ENCODE measurements at regions not wholly inside any gene's neighbourhood (a gene's known extent, or its start where the extent isn't known, plus 50 kb on each side); places are given as distances from the start of the nearest gene placed in this dataset.

DNA sequence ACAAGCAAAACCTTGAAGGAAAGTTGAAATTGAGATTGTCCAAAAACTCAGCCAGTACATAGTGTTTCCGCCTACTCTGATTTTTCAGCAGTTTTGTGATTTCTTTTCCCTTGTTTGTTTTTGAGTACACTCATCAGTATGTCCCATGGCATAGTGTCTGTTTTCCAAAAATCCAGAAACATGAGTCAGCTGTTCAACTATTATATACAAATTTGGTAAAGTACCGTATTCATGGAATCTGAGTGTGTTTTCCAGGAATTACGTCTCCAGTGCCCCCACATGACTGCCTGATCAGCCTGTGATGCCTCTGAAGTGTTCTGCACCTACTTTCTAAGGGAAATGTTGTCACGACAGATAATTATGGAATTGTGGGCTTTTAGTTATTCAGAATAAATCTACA is 186.8 kb downstream of the LTN1 start:
- H3K4me1 ChIP-seq (ENCODE audit: control insufficient read depth in 3 of 3, insufficient read depth in 2 of 3, low read depth in 1 of 3, low read length in 2 of 3): no peaks in the 10 kb centered on the region
- no peaks in the 10 kb centered on the region for H3K27me3 ChIP-seq (ENCODE audit: control insufficient read depth in 3 of 3, insufficient read depth in 3 of 3, low read length in 3 of 3)
- H3K4me3 ChIP-seq (ENCODE audit: low read depth in 1 of 3, low read length in 3 of 3): no peak overlapping the region
- H3K27ac ChIP-seq (ENCODE audit: low read depth in 1 of 3, low read length in 2 of 3): peak overlapping the region in 2 of 3 donors; percentile 12 to 19
- 63 to 82% (median 64%) methylated on average over 4 of the region's 4 CpGs for WGBS, 3 donors
- no peaks in the 10 kb centered on the region for H3K36me3 ChIP-seq (ENCODE audit: control insufficient read depth in 3 of 3, insufficient read depth in 2 of 3, low read depth in 1 of 3, low read length in 3 of 3)
- H3K9me3 ChIP-seq (ENCODE audit: control insufficient read depth in 2 of 2, insufficient read depth in 1 of 2, low read depth in 1 of 2, low read length in 1 of 2): peaks cover 0 to 6% of the 10 kb centered on the region in 2 donors
- no peak for FAIRE-seq
- no peak for DNase-seq

DNA sequence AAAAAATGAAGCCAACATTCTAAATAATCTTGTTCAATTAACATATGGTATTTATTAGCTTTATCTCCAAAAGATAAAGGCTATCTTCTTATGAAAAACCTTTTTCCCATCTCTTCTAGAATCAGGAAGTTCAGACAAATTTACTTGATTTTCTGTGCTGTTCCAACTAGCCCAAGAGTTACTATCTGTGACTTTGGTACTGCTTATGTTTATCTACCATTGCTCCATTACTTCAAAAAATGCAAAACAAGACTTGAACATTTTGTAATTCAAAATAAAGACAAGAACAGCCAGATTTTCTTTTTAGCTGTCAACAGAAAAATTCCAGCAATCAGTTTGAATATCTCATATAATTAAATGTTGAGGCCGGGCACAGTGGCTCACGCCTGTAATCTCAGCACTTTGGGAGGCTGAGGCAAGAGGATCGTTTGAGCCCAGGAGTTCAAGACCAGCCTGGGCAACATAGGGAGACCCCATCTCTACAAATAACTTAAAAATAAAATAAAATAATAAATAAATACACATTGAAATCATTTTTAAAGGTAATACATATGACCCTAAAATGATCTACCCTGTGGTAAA is 188.5 kb downstream of the LTN1 start:
- Histone ChIP-seq H3K9me3 (ENCODE audit: control insufficient read depth in 2 of 2, insufficient read depth in 1 of 2, low read depth in 1 of 2, low read length in 1 of 2) (peaks cover 0 to 6% of the 10 kb centered on the region in 2 donors), H3K36me3 (ENCODE audit: control insufficient read depth in 3 of 3, insufficient read depth in 2 of 3, low read depth in 1 of 3, low read length in 3 of 3) (no peaks in the 10 kb centered on the region), H3K27me3 (ENCODE audit: control insufficient read depth in 3 of 3, insufficient read depth in 3 of 3, low read length in 3 of 3) (no peaks in the 10 kb centered on the region), H3K27ac (ENCODE audit: low read depth in 1 of 3, low read length in 2 of 3) (peak overlapping the region in 1 of 3 donors; percentile 70), H3K4me1 (ENCODE audit: control insufficient read depth in 3 of 3, insufficient read depth in 2 of 3, low read depth in 1 of 3, low read length in 2 of 3) (no peaks in the 10 kb centered on the region), H3K4me3 (ENCODE audit: low read depth in 1 of 3, low read length in 3 of 3) (no peak overlapping the region)
- no peak for DNase-seq
- 90 to 94% (median 92%) methylated on average over 3 of the region's 3 CpGs for WGBS, 3 donors
- no peak for FAIRE-seq

DNA sequence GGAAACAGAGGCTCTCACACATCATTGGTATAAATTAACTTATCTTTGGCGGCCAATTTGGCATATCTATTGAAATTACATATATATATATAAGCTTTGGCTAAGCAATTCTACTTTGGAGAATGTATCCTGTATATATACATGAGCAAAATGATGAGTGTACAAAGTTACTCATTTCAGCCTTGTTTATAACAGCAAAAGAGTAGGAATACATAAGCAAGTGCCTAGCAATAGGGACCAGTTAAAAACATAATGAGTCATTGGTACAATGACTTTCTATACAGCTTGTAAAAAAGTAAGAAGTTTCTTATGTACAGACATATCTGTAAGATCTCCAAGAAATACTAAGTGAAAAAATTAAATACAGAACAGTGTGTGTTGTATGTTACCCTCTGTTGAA is 190.8 kb downstream of the LTN1 start:
- Histone ChIP-seq H3K36me3 (ENCODE audit: control insufficient read depth in 3 of 3, insufficient read depth in 2 of 3, low read depth in 1 of 3, low read length in 3 of 3) (no peaks in the 10 kb centered on the region), H3K4me1 (ENCODE audit: control insufficient read depth in 3 of 3, insufficient read depth in 2 of 3, low read depth in 1 of 3, low read length in 2 of 3) (no peaks in the 10 kb centered on the region), H3K27me3 (ENCODE audit: control insufficient read depth in 3 of 3, insufficient read depth in 3 of 3, low read length in 3 of 3) (no peaks in the 10 kb centered on the region), H3K9me3 (ENCODE audit: control insufficient read depth in 2 of 2, insufficient read depth in 1 of 2, low read depth in 1 of 2, low read length in 1 of 2) (no peaks in the 10 kb centered on the region), H3K27ac (ENCODE audit: low read depth in 1 of 3, low read length in 2 of 3) (no peak overlapping the region), H3K4me3 (ENCODE audit: low read depth in 1 of 3, low read length in 3 of 3) (no peak overlapping the region)
- 89 to 100% (median 97%) methylated on average over 1 of the region's 1 CpG for WGBS, 3 donors
- DNase-seq (no peak), FAIRE-seq (no peak)

DNA sequence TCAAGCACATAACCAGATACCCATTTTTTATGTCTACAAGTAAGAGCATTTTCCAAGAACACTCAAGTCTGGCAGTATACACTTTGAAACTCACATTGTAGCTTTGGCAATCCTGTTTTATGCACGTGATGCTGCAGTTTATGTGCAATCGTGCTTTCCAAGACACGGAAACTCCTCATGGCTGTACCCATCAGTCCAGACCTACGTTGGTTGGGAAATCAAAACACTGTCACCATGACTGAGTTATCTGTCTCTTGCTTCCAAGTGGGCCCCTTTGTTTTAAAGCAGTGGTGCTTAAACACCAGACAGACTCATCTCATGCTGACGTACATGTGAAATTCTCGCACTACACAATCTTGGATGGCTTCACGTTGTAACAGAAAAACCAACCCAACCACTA is 192.8 kb downstream of the LTN1 start:
- Histone ChIP-seq H3K9me3 (ENCODE audit: control insufficient read depth in 2 of 2, insufficient read depth in 1 of 2, low read depth in 1 of 2, low read length in 1 of 2) (no peaks in the 10 kb centered on the region), H3K27ac (ENCODE audit: low read depth in 1 of 3, low read length in 2 of 3) (peak overlapping the region in 1 of 3 donors; percentile 12), H3K4me1 (ENCODE audit: control insufficient read depth in 3 of 3, insufficient read depth in 2 of 3, low read depth in 1 of 3, low read length in 2 of 3) (no peaks in the 10 kb centered on the region), H3K27me3 (ENCODE audit: control insufficient read depth in 3 of 3, insufficient read depth in 3 of 3, low read length in 3 of 3) (no peaks in the 10 kb centered on the region), H3K36me3 (ENCODE audit: control insufficient read depth in 3 of 3, insufficient read depth in 2 of 3, low read depth in 1 of 3, low read length in 3 of 3) (no peaks in the 10 kb centered on the region), H3K4me3 (ENCODE audit: low read depth in 1 of 3, low read length in 3 of 3) (no peak overlapping the region)
- FAIRE-seq: no peak
- no peak for DNase-seq
- WGBS, 3 donors: 76 to 95% (median 91%) methylated on average over 7 of the region's 7 CpGs

DNA sequence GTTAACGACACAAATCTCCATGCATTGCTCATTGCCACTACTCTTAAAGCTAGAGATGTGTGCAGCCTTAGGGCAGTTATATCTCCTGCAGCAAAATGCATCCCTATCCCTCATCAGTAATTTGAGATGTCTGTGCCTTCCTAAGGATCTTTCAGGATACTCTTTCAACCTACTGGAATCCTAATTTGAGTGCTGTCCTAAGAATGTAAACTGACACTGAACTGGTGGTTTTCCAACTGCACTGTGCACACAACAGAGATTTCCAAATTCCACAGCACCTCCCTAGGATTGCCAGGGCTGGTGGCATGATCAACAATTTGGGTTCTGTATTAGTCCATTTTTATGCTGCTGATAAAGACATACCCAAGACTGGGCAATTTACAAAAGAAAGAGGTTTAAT is 193.9 kb downstream of the LTN1 start:
- H3K9me3 ChIP-seq (ENCODE audit: control insufficient read depth in 2 of 2, insufficient read depth in 1 of 2, low read depth in 1 of 2, low read length in 1 of 2): no peaks in the 10 kb centered on the region
- 72 to 85% (median 75%) methylated on average over 1 of the region's 1 CpG for WGBS, 3 donors
- no peaks in the 10 kb centered on the region for H3K4me1 ChIP-seq (ENCODE audit: control insufficient read depth in 3 of 3, insufficient read depth in 2 of 3, low read depth in 1 of 3, low read length in 2 of 3)
- no peak overlapping the region for H3K4me3 ChIP-seq (ENCODE audit: low read depth in 1 of 3, low read length in 3 of 3)
- H3K27ac ChIP-seq (ENCODE audit: low read depth in 1 of 3, low read length in 2 of 3): no peak overlapping the region
- FAIRE-seq (no peak), DNase-seq (no peak)
- H3K36me3 ChIP-seq (ENCODE audit: control insufficient read depth in 3 of 3, insufficient read depth in 2 of 3, low read depth in 1 of 3, low read length in 3 of 3): no peaks in the 10 kb centered on the region
- H3K27me3 ChIP-seq (ENCODE audit: control insufficient read depth in 3 of 3, insufficient read depth in 3 of 3, low read length in 3 of 3): no peaks in the 10 kb centered on the region

DNA sequence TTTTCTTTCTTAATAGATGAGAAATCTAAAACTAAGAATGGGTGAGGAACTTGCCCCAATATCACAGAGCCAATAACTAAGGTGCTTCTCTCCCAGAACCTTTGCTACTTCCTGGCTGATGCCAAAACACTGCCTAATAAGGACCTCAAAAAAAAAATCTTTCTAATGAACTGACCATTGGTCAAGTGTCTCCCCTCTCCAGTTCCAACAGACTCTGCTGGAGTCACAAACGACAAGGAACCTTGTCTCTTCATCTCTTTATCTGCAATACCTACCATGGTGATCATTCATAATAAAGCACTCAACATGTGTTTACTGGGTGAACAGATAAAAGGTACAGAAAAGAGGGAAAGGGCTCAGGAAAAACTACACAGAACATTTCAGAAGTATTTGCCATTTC is 197.4 kb downstream of the LTN1 start:
- FAIRE-seq: no peak
- Histone ChIP-seq H3K9me3 (ENCODE audit: control insufficient read depth in 2 of 2, insufficient read depth in 1 of 2, low read depth in 1 of 2, low read length in 1 of 2) (no peaks in the 10 kb centered on the region), H3K4me1 (ENCODE audit: control insufficient read depth in 3 of 3, insufficient read depth in 2 of 3, low read depth in 1 of 3, low read length in 2 of 3) (no peaks in the 10 kb centered on the region), H3K4me3 (ENCODE audit: low read depth in 1 of 3, low read length in 3 of 3) (no peak overlapping the region), H3K27me3 (ENCODE audit: control insufficient read depth in 3 of 3, insufficient read depth in 3 of 3, low read length in 3 of 3) (no peaks in the 10 kb centered on the region), H3K36me3 (ENCODE audit: control insufficient read depth in 3 of 3, insufficient read depth in 2 of 3, low read depth in 1 of 3, low read length in 3 of 3) (no peaks in the 10 kb centered on the region), H3K27ac (ENCODE audit: low read depth in 1 of 3, low read length in 2 of 3) (no peak overlapping the region)
- no peak for DNase-seq
- WGBS, 3 donors: 41 to 53% (median 41%) methylated on average over 1 of the region's 1 CpG

DNA sequence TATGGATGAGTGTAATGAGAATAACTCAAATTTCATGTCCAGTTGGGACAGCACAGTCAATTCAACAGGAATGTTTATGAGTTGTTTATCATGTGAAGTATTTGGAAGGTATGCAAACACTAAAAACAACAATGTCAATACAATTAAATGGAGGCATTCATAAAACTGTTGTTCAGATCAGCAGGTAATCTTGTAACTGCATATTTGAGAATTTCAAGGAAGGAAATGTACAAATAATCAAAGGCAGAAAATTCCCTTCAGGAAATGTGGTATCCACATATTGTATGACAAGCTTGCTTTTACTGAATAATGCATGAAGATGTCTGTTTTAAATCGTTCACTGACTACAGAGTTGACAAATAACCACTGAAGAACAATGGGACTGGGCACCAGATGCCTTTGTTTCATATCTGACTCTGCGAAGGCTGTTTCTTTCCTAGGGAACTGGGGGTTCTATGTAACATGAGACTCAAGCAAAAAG is 198.3 kb downstream of the LTN1 start:
- FAIRE-seq (no peak), DNase-seq (no peak)
- no peaks in the 10 kb centered on the region for H3K36me3 ChIP-seq (ENCODE audit: control insufficient read depth in 3 of 3, insufficient read depth in 2 of 3, low read depth in 1 of 3, low read length in 3 of 3)
- no peaks in the 10 kb centered on the region for H3K9me3 ChIP-seq (ENCODE audit: control insufficient read depth in 2 of 2, insufficient read depth in 1 of 2, low read depth in 1 of 2, low read length in 1 of 2)
- H3K27ac ChIP-seq (ENCODE audit: low read depth in 1 of 3, low read length in 2 of 3): no peak overlapping the region
- H3K27me3 ChIP-seq (ENCODE audit: control insufficient read depth in 3 of 3, insufficient read depth in 3 of 3, low read length in 3 of 3): no peaks in the 10 kb centered on the region
- no peaks in the 10 kb centered on the region for H3K4me1 ChIP-seq (ENCODE audit: control insufficient read depth in 3 of 3, insufficient read depth in 2 of 3, low read depth in 1 of 3, low read length in 2 of 3)
- 65 to 67% (median 66%) methylated on average over 2 of the region's 2 CpGs for WGBS, 3 donors
- H3K4me3 ChIP-seq (ENCODE audit: low read depth in 1 of 3, low read length in 3 of 3): no peak overlapping the region

DNA sequence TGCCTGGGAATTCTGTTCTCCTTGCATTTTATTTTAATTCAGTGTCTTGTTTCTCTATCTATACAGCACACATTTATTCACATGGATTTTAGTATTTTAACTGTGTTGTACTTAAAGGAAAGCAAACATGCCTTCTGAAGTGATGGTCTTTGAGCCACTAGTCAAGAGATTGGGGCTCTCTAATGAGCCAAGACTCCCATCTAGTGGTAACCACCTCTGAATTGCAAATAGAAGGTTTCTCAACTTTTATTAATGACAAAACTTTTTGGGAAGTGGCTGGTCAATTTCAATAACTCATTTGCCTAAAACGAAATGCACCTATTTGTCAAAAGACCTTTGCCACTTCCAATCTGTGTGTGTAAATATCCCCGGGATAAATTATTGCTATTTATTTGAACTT is 199.6 kb downstream of the LTN1 start:
- no peaks in the 10 kb centered on the region for H3K9me3 ChIP-seq (ENCODE audit: control insufficient read depth in 2 of 2, insufficient read depth in 1 of 2, low read depth in 1 of 2, low read length in 1 of 2)
- no peak overlapping the region for H3K4me3 ChIP-seq (ENCODE audit: low read depth in 1 of 3, low read length in 3 of 3)
- DNase-seq (no peak), FAIRE-seq (no peak)
- H3K4me1 ChIP-seq (ENCODE audit: control insufficient read depth in 3 of 3, insufficient read depth in 2 of 3, low read depth in 1 of 3, low read length in 2 of 3): no peaks in the 10 kb centered on the region
- H3K36me3 ChIP-seq (ENCODE audit: control insufficient read depth in 3 of 3, insufficient read depth in 2 of 3, low read depth in 1 of 3, low read length in 3 of 3): no peaks in the 10 kb centered on the region
- H3K27me3 ChIP-seq (ENCODE audit: control insufficient read depth in 3 of 3, insufficient read depth in 3 of 3, low read length in 3 of 3): no peaks in the 10 kb centered on the region
- no peak overlapping the region for H3K27ac ChIP-seq (ENCODE audit: low read depth in 1 of 3, low read length in 2 of 3)
- 27 to 69% (median 48%) methylated on average over 2 of the region's 2 CpGs for WGBS, 3 donors

DNA sequence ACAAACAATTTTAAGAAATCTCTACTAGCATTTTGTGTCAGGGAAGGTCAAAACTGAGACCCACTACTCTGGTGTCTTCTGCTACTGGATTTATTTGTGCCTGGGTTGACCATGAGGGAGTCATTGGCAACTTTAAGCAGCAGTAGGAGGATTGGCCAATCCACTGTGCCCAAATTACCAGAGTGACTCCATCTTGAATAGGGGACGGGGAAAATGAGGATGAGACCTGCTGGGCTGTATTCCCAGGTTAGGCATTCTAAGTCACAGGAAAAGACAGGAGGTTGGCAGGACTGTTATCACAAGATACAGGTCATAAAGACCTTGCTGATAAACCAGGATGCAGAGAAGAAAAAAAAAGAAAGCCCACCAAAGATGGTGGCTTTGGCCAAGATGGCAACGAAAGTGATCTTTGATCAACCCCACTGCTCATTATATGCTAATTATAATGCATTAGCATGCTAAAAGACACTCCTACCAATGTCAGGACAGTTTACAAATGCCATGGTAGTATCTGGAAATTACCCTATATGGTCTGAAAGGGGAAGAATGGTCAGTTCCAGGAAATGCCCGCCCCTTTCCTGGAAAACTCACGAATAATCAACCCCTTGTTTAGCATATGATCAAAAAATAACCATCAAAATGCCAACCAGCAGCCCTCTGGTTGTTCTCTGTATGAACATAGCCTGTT is 200.9 kb downstream of the LTN1 start:
- Histone ChIP-seq H3K36me3 (ENCODE audit: control insufficient read depth in 3 of 3, insufficient read depth in 2 of 3, low read depth in 1 of 3, low read length in 3 of 3) (no peaks in the 10 kb centered on the region), H3K4me1 (ENCODE audit: control insufficient read depth in 3 of 3, insufficient read depth in 2 of 3, low read depth in 1 of 3, low read length in 2 of 3) (no peaks in the 10 kb centered on the region), H3K4me3 (ENCODE audit: low read depth in 1 of 3, low read length in 3 of 3) (no peak overlapping the region), H3K27ac (ENCODE audit: low read depth in 1 of 3, low read length in 2 of 3) (no peak overlapping the region), H3K9me3 (ENCODE audit: control insufficient read depth in 2 of 2, insufficient read depth in 1 of 2, low read depth in 1 of 2, low read length in 1 of 2) (no peaks in the 10 kb centered on the region), H3K27me3 (ENCODE audit: control insufficient read depth in 3 of 3, insufficient read depth in 3 of 3, low read length in 3 of 3) (no peaks in the 10 kb centered on the region)
- DNase-seq (no peak), FAIRE-seq (no peak)
- WGBS, 3 donors: 86 to 90% (median 86%) methylated on average over 4 of the region's 4 CpGs
